A549 (cell line): ENCODE measurements at regions not wholly inside any gene's neighbourhood (a gene's known extent, or its start where the extent isn't known, plus 50 kb on each side); places are given as distances from the start of the nearest gene placed in this dataset.

Source experiments
- ATAC-seq, 2 experiments: fragments of 200-7000 bp in 1 of 2; fragments of >200 bp in 1 of 2; cut with Nextera tagmentation in 1 of 2; cut with Tn5 transposase in 1 of 2; 3 replicates each; pipeline versions ENCODE4 v1.8.0 to v1.9.1; 2018 to 2020; ENCODE audit warnings: mild to moderate bottlenecking in 1 of 2, moderate library complexity in 1 of 2
- CTCF ChIA-PET: fragments of 300-600 bp; sonication (Branson Sonifier 250); formaldehyde crosslinking; extraction: SDS; loops from one replicate; lab custom pipeline; 2021; ENCODE audit warnings: antibody characterized with exemption, inconsistent platforms; lab: Yijun Ruan, JAX
- POLR2A ChIA-PET: fragments of 350-600 bp; formaldehyde crosslinking; extraction: SDS; loops from one replicate; lab custom pipeline; 2021; ENCODE audit warnings: antibody characterized with exemption, inconsistent platforms; lab: Yijun Ruan, JAX
- DNase-seq, 2 experiments: peaks; one replicate each; pipeline versions ENCODE4 v3.0.0 to v3.0.0-alpha.2; 2011 to 2016; ENCODE audit warnings: low read depth in 1 of 2, low spot score in 1 of 2
- FAIRE-seq: peaks from 2 replicates; lab custom pipeline; 2011; peaks lifted over from hg19 to GRCh38; lab: Jason Lieb, UNC
- H3K27ac ChIP-seq, 2 experiments: fragments of >200 bp; sonication (Bioruptor Twin); formaldehyde crosslinking; 3 replicates each; pipeline ENCODE4 v1.5.1; 2016 to 2017
- H3K4me1 ChIP-seq: fragments of >200 bp; sonication (Bioruptor Twin); formaldehyde crosslinking; 3 replicates; pipeline ENCODE4 v1.6.1; 2016
- H3K4me2 ChIP-seq: fragments of >200 bp; sonication (Bioruptor Twin); formaldehyde crosslinking; 3 replicates; pipeline ENCODE4 v1.6.1; 2016
- H3K4me3 ChIP-seq: fragments of >200 bp; sonication (Bioruptor Twin); formaldehyde crosslinking; 3 replicates; pipeline ENCODE4 v1.5.1; 2016
- H3K9me3 ChIP-seq: fragments of >200 bp; sonication (Bioruptor Twin); formaldehyde crosslinking; 3 replicates; pipeline ENCODE4 v1.6.1; 2016
- CBX2 ChIP-seq: fragments of 200-600 bp; sonication (generic); IDR thresholded peaks from 2 replicates; pipeline ENCODE4 v1.6.1; 2016; ENCODE audit warnings: low read depth, mild to moderate bottlenecking, borderline replicate concordance
- CBX8 ChIP-seq: fragments of 200-600 bp; sonication (generic); IDR thresholded peaks from 2 replicates; pipeline ENCODE4 v1.6.1; 2016
- CHD2 ChIP-seq: fragments of 150-350 bp; IDR thresholded peaks from 2 replicates; pipeline ENCODE4 v1.6.1; 2014; ENCODE audit warnings: low read length; ENCODE audit not compliant: partially characterized antibody
- CHD4 ChIP-seq: fragments of 200-600 bp; sonication (generic); IDR thresholded peaks from 2 replicates; pipeline ENCODE4 v1.6.1; 2016; ENCODE audit warnings: antibody characterized with exemption, mild to moderate bottlenecking, borderline replicate concordance
- EHMT2 ChIP-seq: fragments of 200-600 bp; sonication (generic); IDR thresholded peaks from 2 replicates; pipeline ENCODE4 v1.6.1; 2016; ENCODE audit warnings: antibody characterized with exemption, low read depth, mild to moderate bottlenecking, moderate library complexity
- HDAC2 ChIP-seq: fragments of 200-600 bp; sonication (generic); IDR thresholded peaks from 2 replicates; pipeline ENCODE4 v1.6.1; 2016
- HOXB13 ChIP-seq: fragments of 250-450 bp; sonication (Bioruptor Pico); IDR thresholded peaks from 2 replicates; pipeline ENCODE4 v1.5.0; 2020; ENCODE audit warnings: low read depth, mild to moderate bottlenecking, moderate library complexity
- MAFK ChIP-seq: fragments of 450-650 bp; IDR thresholded peaks from 2 replicates; pipeline ENCODE4 v1.6.1; 2014; ENCODE audit not compliant: partially characterized antibody
- NFE2L2 ChIP-seq: fragments of 150-350 bp; conservative IDR thresholded peaks from 2 replicates; pipeline ENCODE4 v1.6.1; 2014; ENCODE audit warnings: low read length
- RAD21 ChIP-seq, 2 experiments: fragments of >200 bp in 1 of 2; sonication (Bioruptor Twin) in 1 of 2; formaldehyde crosslinking in 1 of 2; IDR thresholded peaks in 1 of 2; conservative IDR thresholded peaks in 1 of 2; 2 replicates in 1 of 2; 3 replicates in 1 of 2; pipeline ENCODE4 v1.6.1; 2012 to 2018; ENCODE audit warnings: inconsistent platforms in 1 of 2
- RCOR1 ChIP-seq: fragments of 150-350 bp; IDR thresholded peaks from 2 replicates; pipeline ENCODE4 v1.6.1; 2014; ENCODE audit warnings: antibody characterized with exemption, low read length, low read depth
- RNF2 ChIP-seq: fragments of 200-600 bp; sonication (generic); IDR thresholded peaks from 2 replicates; pipeline ENCODE4 v1.6.1; 2016; ENCODE audit warnings: low read depth, mild to moderate bottlenecking, antibody characterized with exemption, moderate library complexity, borderline replicate concordance
- SREBF2 ChIP-seq: fragments of 450-650 bp; IDR thresholded peaks from 2 replicates; pipeline ENCODE4 v1.6.1; 2014; ENCODE audit warnings: mild to moderate bottlenecking, moderate library complexity
- TP53 ChIP-seq: fragments of 250-450 bp; sonication (Bioruptor Pico); IDR thresholded peaks from 2 replicates; pipeline ENCODE4 v1.5.0; 2021; ENCODE audit warnings: mild to moderate bottlenecking, moderate library complexity
- ZFP36 ChIP-seq: fragments of 450-650 bp; IDR thresholded peaks from 2 replicates; pipeline ENCODE4 v1.6.1; 2014; ENCODE audit warnings: borderline replicate concordance; ENCODE audit not compliant: partially characterized antibody
- WGBS: methylation state at CpG from one replicate; pipeline ENCODE4 v1.1.6; 2017; ENCODE audit errors: missing lambda C conversion rate; 5-methylcytosine and 5-hydroxymethylcytosine counted together
- TF ChIP-seq, protein P1 (sequence below): IDR thresholded peaks from 2 replicates; pipeline ENCODE4 v1.6.1; 2012
- TF ChIP-seq, protein P2 (sequence below): fragments of 450-650 bp; IDR thresholded peaks from 2 replicates; pipeline ENCODE4 v1.6.1; 2014; ENCODE audit warnings: antibody characterized with exemption
- TF ChIP-seq, protein P3 (sequence below): fragments of 250-450 bp; sonication (Bioruptor Pico); IDR thresholded peaks from 2 replicates; pipeline ENCODE4 v1.5.0; 2021; ENCODE audit warnings: mild to moderate bottlenecking, moderate library complexity, borderline replicate concordance
- TF ChIP-seq, protein P4 (sequence below): fragments of >200 bp; sonication (Bioruptor Twin); formaldehyde crosslinking; IDR thresholded peaks from 3 replicates; pipeline ENCODE4 v1.5.1; 2016
- TF ChIP-seq, protein P5 (sequence below): fragments of 150-350 bp; IDR thresholded peaks from 2 replicates; pipeline ENCODE4 v1.6.1; 2014; ENCODE audit warnings: low read depth, mild to moderate bottlenecking, low read length

DNA sequence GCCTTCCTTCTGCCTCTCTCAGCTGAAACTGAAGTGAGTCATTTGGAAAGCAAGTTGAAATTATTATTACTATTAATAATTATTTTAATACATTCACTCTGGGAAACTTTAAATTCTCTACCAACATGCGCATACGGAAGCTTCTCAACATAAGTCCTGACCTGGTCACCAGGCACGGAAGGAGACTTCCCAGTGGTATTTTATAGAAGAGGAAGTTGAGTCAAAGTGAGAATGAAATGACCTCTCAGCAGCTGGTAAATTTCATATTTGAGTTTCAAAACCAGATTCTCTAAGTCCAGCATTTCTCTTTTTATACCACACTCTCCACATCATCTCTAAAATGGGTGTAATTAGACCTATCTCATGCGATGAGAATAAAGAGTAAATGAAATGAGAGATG lies 747.4 kb downstream of the VRK1 start:
- TF ChIP-seq TP53 (CRISPR knock-in tag) (no peak), CBX2 (no peak), MAFK (no peak), EHMT2 (no peak), RAD21 (conservative IDR thresholded peaks at IDR 0.05 in 1 of 2, IDR thresholded peaks at IDR 0.05 in 1 of 2) (no peak), HDAC2 (no peak), ZFP36 (no peak)
- TF ChIP-seq, protein P1, sequence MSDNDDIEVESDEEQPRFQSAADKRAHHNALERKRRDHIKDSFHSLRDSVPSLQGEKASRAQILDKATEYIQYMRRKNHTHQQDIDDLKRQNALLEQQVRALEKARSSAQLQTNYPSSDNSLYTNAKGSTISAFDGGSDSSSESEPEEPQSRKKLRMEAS: no peak
- H3K27ac ChIP-seq: no peak overlapping the region
- no peaks in the 10 kb centered on the region for H3K4me1 ChIP-seq
- DNase-seq (no peak), ATAC-seq (no peak), FAIRE-seq (no peak)
- CTCF ChIA-PET: interaction anchor here (1.8 kb wide), 1 partner anchor 12 kb away, joined by 4 read pairs; no protein-coding TSS in a partner anchor
- H3K4me2 ChIP-seq: no peak overlapping the region
- H3K9me3 ChIP-seq: no peaks in the 10 kb centered on the region
- no peak overlapping the region for H3K4me3 ChIP-seq
- 51% methylated on average over 4 of the region's 4 CpGs for WGBS
- POLR2A ChIA-PET: no interaction called here

DNA sequence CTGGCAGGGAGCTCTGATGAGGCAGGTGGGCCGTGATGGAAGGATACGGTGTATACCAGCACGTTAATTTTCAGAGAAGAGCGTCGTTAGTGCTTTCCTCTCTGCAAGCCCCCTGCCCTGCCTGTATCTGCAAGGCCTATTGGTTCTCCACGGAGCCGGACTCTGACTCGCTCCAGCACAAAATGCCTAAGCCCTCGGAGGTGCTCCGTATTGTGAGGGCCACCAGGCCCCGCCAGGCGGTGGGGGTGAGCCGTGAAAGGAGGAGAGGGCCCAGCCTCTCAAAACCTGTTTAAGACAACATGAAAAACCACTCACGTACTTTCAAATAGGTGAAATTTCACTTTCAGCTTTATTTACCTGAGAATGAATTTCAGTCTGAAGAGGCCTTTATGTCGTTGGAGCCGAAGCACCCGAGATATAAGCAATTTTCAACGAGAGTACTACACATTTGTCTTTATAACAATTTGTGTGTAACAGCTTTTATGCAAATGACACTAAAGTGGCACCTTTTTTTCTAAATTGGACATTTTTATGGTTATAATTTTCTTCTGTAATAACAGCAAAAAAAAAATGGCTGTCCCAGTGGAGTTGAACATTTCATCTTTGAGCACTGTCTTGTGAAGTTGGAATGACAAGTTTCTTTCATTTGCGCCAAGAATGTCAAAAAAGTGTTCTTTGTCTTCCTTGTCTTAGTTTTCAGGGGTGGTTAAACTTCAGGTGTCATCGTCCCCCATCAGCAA lies 749.5 kb downstream of the VRK1 start:
- CTCF ChIA-PET: interaction anchor here (1.8 kb wide), 1 partner anchor 9 kb away, joined by 4 read pairs; no protein-coding TSS in a partner anchor
- POLR2A ChIA-PET: no interaction called here

DNA sequence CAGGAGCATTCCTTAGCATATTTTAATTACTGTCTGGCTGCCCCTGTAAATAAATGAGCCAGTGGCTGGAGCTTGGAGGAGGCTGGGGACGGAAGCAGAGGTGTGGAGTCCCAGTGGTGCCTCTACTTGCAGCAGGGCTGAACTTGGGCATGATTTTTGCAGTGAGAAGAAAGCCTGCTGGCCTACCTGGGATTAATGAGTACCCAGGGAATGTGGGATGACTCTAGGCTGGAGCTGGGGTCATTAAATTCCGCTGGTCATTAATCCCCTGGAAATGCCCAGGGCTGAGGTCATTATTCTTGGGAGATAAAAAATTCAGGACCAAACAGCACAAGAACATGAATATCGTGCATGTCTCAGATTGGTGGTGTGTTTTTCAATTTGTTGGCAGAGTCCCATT lies 753.3 kb downstream of the VRK1 start:
- no peak for TF ChIP-seq NFE2L2
- TF ChIP-seq RNF2: no peak
- TF ChIP-seq SREBF2: no peak
- TF ChIP-seq RCOR1: no peak
- TF ChIP-seq CHD2: no peak
- TF ChIP-seq CBX8: no peak
- TF ChIP-seq, protein P2, sequence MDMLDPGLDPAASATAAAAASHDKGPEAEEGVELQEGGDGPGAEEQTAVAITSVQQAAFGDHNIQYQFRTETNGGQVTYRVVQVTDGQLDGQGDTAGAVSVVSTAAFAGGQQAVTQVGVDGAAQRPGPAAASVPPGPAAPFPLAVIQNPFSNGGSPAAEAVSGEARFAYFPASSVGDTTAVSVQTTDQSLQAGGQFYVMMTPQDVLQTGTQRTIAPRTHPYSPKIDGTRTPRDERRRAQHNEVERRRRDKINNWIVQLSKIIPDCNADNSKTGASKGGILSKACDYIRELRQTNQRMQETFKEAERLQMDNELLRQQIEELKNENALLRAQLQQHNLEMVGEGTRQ: no peak
- TF ChIP-seq CHD4: no peak
- TF ChIP-seq, protein P3, sequence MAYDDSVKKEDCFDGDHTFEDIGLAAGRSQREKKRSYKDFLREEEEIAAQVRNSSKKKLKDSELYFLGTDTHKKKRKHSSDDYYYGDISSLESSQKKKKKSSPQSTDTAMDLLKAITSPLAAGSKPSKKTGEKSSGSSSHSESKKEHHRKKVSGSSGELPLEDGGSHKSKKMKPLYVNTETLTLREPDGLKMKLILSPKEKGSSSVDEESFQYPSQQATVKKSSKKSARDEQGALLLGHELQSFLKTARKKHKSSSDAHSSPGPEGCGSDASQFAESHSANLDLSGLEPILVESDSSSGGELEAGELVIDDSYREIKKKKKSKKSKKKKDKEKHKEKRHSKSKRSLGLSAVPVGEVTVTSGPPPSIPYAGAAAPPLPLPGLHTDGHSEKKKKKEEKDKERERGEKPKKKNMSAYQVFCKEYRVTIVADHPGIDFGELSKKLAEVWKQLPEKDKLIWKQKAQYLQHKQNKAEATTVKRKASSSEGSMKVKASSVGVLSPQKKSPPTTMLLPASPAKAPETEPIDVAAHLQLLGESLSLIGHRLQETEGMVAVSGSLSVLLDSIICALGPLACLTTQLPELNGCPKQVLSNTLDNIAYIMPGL (CRISPR knock-in tag): no peak
- TF ChIP-seq, protein P4, sequence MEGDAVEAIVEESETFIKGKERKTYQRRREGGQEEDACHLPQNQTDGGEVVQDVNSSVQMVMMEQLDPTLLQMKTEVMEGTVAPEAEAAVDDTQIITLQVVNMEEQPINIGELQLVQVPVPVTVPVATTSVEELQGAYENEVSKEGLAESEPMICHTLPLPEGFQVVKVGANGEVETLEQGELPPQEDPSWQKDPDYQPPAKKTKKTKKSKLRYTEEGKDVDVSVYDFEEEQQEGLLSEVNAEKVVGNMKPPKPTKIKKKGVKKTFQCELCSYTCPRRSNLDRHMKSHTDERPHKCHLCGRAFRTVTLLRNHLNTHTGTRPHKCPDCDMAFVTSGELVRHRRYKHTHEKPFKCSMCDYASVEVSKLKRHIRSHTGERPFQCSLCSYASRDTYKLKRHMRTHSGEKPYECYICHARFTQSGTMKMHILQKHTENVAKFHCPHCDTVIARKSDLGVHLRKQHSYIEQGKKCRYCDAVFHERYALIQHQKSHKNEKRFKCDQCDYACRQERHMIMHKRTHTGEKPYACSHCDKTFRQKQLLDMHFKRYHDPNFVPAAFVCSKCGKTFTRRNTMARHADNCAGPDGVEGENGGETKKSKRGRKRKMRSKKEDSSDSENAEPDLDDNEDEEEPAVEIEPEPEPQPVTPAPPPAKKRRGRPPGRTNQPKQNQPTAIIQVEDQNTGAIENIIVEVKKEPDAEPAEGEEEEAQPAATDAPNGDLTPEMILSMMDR: no peak
- no peak for TF ChIP-seq CBX2
- 0% methylated on average over 3 of the region's 3 CpGs for WGBS

More for the DNA sequence above, 749.5 kb downstream of the VRK1 start:
- Histone ChIP-seq H3K4me3 (no peak overlapping the region), H3K4me1 (no peaks in the 10 kb centered on the region), H3K27ac (no peak overlapping the region), H3K4me2 (no peak overlapping the region), H3K9me3 (no peaks in the 10 kb centered on the region)
- DNase-seq (no peak), ATAC-seq (no peak), FAIRE-seq (no peak)
- WGBS: 42% methylated on average over 20 of the region's 20 CpGs
- TF ChIP-seq, protein P1: no peak
- no peak for TF ChIP-seq HOXB13 (CRISPR knock-in tag)
- TF ChIP-seq ZFP36: no peak
- TF ChIP-seq, protein P5, sequence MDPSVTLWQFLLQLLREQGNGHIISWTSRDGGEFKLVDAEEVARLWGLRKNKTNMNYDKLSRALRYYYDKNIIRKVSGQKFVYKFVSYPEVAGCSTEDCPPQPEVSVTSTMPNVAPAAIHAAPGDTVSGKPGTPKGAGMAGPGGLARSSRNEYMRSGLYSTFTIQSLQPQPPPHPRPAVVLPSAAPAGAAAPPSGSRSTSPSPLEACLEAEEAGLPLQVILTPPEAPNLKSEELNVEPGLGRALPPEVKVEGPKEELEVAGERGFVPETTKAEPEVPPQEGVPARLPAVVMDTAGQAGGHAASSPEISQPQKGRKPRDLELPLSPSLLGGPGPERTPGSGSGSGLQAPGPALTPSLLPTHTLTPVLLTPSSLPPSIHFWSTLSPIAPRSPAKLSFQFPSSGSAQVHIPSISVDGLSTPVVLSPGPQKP: no peak

More for the DNA sequence above, 753.3 kb downstream of the VRK1 start:
- Histone ChIP-seq H3K4me2 (no peak overlapping the region), H3K27ac (no peak overlapping the region), H3K9me3 (no peaks in the 10 kb centered on the region), H3K4me3 (no peak overlapping the region), H3K4me1 (no peaks in the 10 kb centered on the region)
- DNase-seq (no peak), ATAC-seq (no peak), FAIRE-seq (no peak)
- ChIA-PET CTCF (interaction anchor here (0.6 kb wide), 1 partner anchor 1014 kb away, joined by 3 read pairs; no protein-coding TSS in a partner anchor), POLR2A (no interaction called here)
